AG04449 (cell line): ENCODE measurements at regions not wholly inside any gene's neighbourhood (a gene's known extent, or its start where the extent isn't known, plus 50 kb on each side); places are given as distances from the start of the nearest gene placed in this dataset.

ENCODE experiments used
- CTCF ChIA-PET: fragments of 350-600 bp; formaldehyde crosslinking; extraction: SDS; loops from one replicate; lab custom pipeline; 2021; ENCODE audit warnings: antibody characterized with exemption; lab: Yijun Ruan, JAX
- POLR2A ChIA-PET: fragments of 400-600, 350-600 bp; formaldehyde crosslinking; extraction: SDS; loops from one replicate; lab custom pipeline; 2020; ENCODE audit warnings: antibody characterized with exemption, inconsistent platforms; lab: Yijun Ruan, JAX
- DNase-seq: peaks from one replicate; pipeline ENCODE4 v3.0.0-alpha.2; 2010; ENCODE audit warnings: low read depth, low spot score
- H3K4me3 ChIP-seq: 2 replicates; pipeline ENCODE4 v1.5.1; 2011; ENCODE audit warnings: low read depth, mild to moderate bottlenecking, control low read depth, low read length
- CTCF ChIP-seq: IDR thresholded peaks from one replicate; pipeline ENCODE4 v1.5.1; 2011; ENCODE audit warnings: mild to moderate bottlenecking, moderate library complexity, low read length, control low read depth, inconsistent platforms; ENCODE audit not compliant: insufficient read depth; ENCODE audit errors: missing control alignments

- TF ChIP-seq CTCF = no peak
- no peak for DNase-seq
- H3K4me3 ChIP-seq = no peak overlapping the region
- ChIA-PET CTCF (no interaction called here), POLR2A (no interaction called here)
Measured at GRCh38 chr6:71400852-71401251, 112.2 kb downstream of the OGFRL1 start.

- TF ChIP-seq CTCF = no peak
- no peak overlapping the region for H3K4me3 ChIP-seq
- ChIA-PET CTCF (interaction anchor here (0.7 to 2.1 kb wide), 3 partner anchors 9 to 211 kb away, joined by 3 to 4 read pairs (median 4); no protein-coding TSS in a partner anchor), POLR2A (interaction anchor here (0.6 kb wide), 1 partner anchor 12 kb away, joined by 3 read pairs; no protein-coding TSS in a partner anchor)
- DNase-seq = no peak
Measured at GRCh38 chr6:71402096-71402495, 113.5 kb downstream of the OGFRL1 start.

GRCh38 chr6:71403422-71404134, 115.0 kb downstream of the OGFRL1 start:
- ChIA-PET POLR2A (no interaction called here), CTCF (interaction anchor here (0.9 to 2.1 kb wide), 7 partner anchors 9 to 213 kb away, joined by 3 to 6 read pairs (median 3); no protein-coding TSS in a partner anchor)
- H3K4me3 ChIP-seq = no peak overlapping the region
- TF ChIP-seq CTCF = no peak
- no peak for DNase-seq

- POLR2A ChIA-PET = interaction anchor here (1.0 to 1.3 kb wide), 3 partner anchors 9 to 65 kb away, joined by 4 read pairs; no protein-coding TSS in a partner anchor
- no peak for TF ChIP-seq CTCF
- H3K4me3 ChIP-seq = no peak overlapping the region
- no peak for DNase-seq
- CTCF ChIA-PET = interaction anchor here (0.9 to 1.7 kb wide), 7 partner anchors 13 to 28 kb away, joined by 3 to 9 read pairs (median 3); no protein-coding TSS in a partner anchor
Measured at GRCh38 chr6:71404145-71404966, 115.7 kb downstream of the OGFRL1 start.

- CTCF ChIA-PET = interaction anchor here (0.9 to 1.7 kb wide), 4 partner anchors 13 to 20 kb away, joined by 3 to 9 read pairs (median 3); no protein-coding TSS in a partner anchor
- POLR2A ChIA-PET = interaction anchor here (1.0 to 1.3 kb wide), 4 partner anchors 9 to 77 kb away, joined by 3 to 4 read pairs (median 4); no protein-coding TSS in a partner anchor
- DNase-seq = no peak
- TF ChIP-seq CTCF = no peak
- H3K4me3 ChIP-seq = no peak overlapping the region
Measured at GRCh38 chr6:71404967-71405278, 116.3 kb downstream of the OGFRL1 start.

GRCh38 chr6:71405416-71405815, 116.8 kb downstream of the OGFRL1 start:
- ChIA-PET CTCF (interaction anchor here (0.9 to 1.7 kb wide), 2 partner anchors 12 to 14 kb away, joined by 3 to 9 read pairs; no protein-coding TSS in a partner anchor), POLR2A (interaction anchor here (1.0 to 1.3 kb wide), 3 partner anchors 10 to 76 kb away, joined by 3 to 4 read pairs (median 4); no protein-coding TSS in a partner anchor)
- H3K4me3 ChIP-seq = no peak overlapping the region
- TF ChIP-seq CTCF = no peak
- DNase-seq = no peak
